ENCODE measurements at regions not wholly inside any gene's neighbourhood (a gene's known extent, or its start where the extent isn't known, plus 50 kb on each side); places are given as distances from the start of the nearest gene placed in this dataset.

- TF ChIP-seq RELA (CRISPR knock-in tag; IDR thresholded peaks at IDR 0.05; ENCODE audit: borderline replicate concordance) (no peak), ZNF219 (CRISPR knock-in tag; IDR thresholded peaks at IDR 0.05; ENCODE audit: borderline replicate concordance) (no peak), E2F5 (CRISPR knock-in tag; IDR thresholded peaks at IDR 0.05) (no peak), NR1H2 (CRISPR knock-in tag; IDR thresholded peaks at IDR 0.05) (no peak), HMGA2 (CRISPR knock-in tag; IDR thresholded peaks at IDR 0.05) (no peak), ZMAT4 (CRISPR knock-in tag; IDR thresholded peaks at IDR 0.05) (no peak), FOXP4 (CRISPR knock-in tag; IDR thresholded peaks at IDR 0.05) (no peak)
These were observed 418.6 kb downstream of the TMEM38B start (continued) for GRCh38 chr9:106112935-106113334.

- peaks cover 10% of the 10 kb centered on the region for H3K9me3 Mint-ChIP-seq
- H3K4me3 Mint-ChIP-seq, result no peak overlapping the region
- peaks cover 5% of the 10 kb centered on the region for H3K4me1 Mint-ChIP-seq
- TF ChIP-seq E2F1 (CRISPR knock-in tag; IDR thresholded peaks at IDR 0.05) (no peak), FOXJ3 (CRISPR knock-in tag; IDR thresholded peaks at IDR 0.05; ENCODE audit: borderline replicate concordance) (no peak), EMX1 (CRISPR knock-in tag; IDR thresholded peaks at IDR 0.05) (no peak), ZBTB43 (CRISPR knock-in tag; IDR thresholded peaks at IDR 0.05) (no peak), USF2 (CRISPR knock-in tag; IDR thresholded peaks at IDR 0.05) (no peak), MYBL2 (CRISPR knock-in tag; IDR thresholded peaks at IDR 0.05) (no peak), OVOL2 (CRISPR knock-in tag; IDR thresholded peaks at IDR 0.05; ENCODE audit: borderline replicate concordance) (no peak), ZNF263 (CRISPR knock-in tag; IDR thresholded peaks at IDR 0.05; ENCODE audit: low read depth) (no peak), ZNF219 (CRISPR knock-in tag; IDR thresholded peaks at IDR 0.05; ENCODE audit: borderline replicate concordance) (no peak), SMAD4 (CRISPR knock-in tag; IDR thresholded peaks at IDR 0.05) (no peak), SMAD3 (CRISPR knock-in tag; IDR thresholded peaks at IDR 0.05; ENCODE audit: borderline replicate concordance) (no peak), IRF1 (CRISPR knock-in tag; IDR thresholded peaks at IDR 0.05) (no peak), FOXP1 (CRISPR knock-in tag; IDR thresholded peaks at IDR 0.05; ENCODE audit: borderline replicate concordance) (no peak)
- ChIA-PET CTCF (no interaction called here), POLR2A (no interaction called here)
- no peak for DNase-seq (ENCODE audit: low spot score)
- no peaks in the 10 kb centered on the region for H3K27me3 Mint-ChIP-seq (ENCODE audit: low read depth)
- H3K36me3 Mint-ChIP-seq, result no peaks in the 10 kb centered on the region
- ATAC-seq, result no peak
- H3K27ac Mint-ChIP-seq, result no peak overlapping the region
These were observed 424.8 kb downstream of the TMEM38B start for GRCh38 chr9:106119176-106119575.

Measured in WTC11 (cell line).